GM21447 (cell line): ENCODE measurements at regions not wholly inside any gene's neighbourhood (a gene's known extent, or its start where the extent isn't known, plus 50 kb on each side); places are given as distances from the start of the nearest gene placed in this dataset.
"Not testable (repeated sequence)": the region's sequence is repeated elsewhere in the genome, so short reads cannot be mapped to it uniquely, and the experiment has no call there.

Experiments
- ATAC-seq: cut with Tn5 transposase; IDR thresholded peaks from one replicate; pipeline ENCODE4 v1.9.1; 2021; ENCODE audit not compliant: unreplicated experiment

DNA sequence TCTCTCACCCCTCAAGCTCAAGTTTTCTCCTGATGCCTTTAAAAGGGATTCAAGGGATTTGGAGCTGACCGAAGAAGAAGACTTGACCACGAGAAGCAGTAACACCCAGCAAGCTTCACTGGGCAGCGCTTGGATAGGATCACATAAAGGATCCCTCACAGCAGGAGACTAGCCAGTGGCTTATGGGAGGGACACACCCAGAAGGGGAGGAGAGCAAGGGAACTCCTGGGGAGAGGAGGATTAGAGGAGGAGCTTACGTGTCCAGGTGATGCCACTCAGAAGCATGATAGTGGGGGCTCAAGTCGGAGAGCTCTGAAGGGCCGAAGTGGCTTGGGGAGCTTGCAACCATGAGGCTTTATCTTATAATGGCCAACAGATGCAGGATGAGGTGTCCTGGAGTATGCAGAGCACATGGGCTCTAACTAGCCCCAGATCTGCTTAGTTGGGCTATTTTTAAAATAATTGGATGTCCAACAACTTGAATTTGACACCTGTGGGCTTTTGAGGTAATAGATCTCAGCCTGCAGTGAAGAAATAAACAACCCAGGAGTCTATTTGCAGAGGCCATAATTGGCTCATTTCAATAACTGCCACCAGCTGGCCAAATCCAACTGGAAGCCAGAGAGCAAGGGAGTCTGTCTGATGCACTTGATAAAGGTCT is 137.9 kb upstream of the EXOC2 start:
- no peak for ATAC-seq

- no peak for ATAC-seq
These were observed 136.7 kb upstream of the EXOC2 start for GRCh38 chr6:829656-830055.

DNA sequence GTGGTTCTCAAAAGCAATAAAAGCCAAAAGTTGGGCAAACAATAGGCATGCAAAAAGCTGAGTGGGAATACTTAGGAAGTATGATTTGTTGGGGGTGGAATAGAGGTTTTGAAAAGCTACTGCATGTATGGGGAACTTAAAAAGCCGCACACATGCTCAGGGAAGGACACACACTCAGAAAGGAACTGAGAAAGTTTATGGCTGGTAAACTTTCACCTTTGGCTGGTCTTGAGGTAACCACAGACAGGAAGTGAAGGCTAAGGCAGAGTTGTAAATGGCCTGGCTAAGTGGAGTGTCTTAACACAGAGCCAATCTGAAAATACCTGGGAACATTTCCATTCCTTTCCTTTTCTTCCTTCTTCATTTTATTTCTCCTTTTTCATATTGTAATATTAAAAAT is 134.5 kb upstream of the EXOC2 start:
- no peak for ATAC-seq

DNA sequence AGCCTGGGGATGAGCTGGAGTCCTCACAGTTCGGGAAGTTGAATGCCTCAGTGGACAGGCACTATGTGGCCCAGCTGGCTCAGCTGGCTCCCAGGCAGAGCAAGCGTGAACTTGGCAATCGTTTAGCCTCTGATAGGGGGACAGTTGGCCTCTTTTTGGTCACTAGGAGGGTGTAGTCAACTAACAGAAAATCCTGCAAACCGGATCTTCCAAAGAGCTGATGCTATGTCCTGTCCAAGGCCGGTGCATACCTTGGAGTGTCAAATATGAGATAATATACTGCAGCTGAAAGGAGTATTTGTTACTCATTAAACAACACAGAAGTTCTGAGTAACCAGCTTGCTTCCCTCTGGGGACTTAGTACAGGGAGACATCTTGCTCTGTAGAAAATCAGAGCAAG is 126.2 kb upstream of the EXOC2 start:
- no peak for ATAC-seq

GRCh38 chr6:818196-818595 is 125.3 kb upstream of the EXOC2 start:
- ATAC-seq: no peak

GRCh38 chr6:816510-817084 is 123.7 kb upstream of the EXOC2 start:
- no peak for ATAC-seq

- no peak for ATAC-seq
These were observed 122.4 kb upstream of the EXOC2 start for GRCh38 chr6:815348-815738.

DNA sequence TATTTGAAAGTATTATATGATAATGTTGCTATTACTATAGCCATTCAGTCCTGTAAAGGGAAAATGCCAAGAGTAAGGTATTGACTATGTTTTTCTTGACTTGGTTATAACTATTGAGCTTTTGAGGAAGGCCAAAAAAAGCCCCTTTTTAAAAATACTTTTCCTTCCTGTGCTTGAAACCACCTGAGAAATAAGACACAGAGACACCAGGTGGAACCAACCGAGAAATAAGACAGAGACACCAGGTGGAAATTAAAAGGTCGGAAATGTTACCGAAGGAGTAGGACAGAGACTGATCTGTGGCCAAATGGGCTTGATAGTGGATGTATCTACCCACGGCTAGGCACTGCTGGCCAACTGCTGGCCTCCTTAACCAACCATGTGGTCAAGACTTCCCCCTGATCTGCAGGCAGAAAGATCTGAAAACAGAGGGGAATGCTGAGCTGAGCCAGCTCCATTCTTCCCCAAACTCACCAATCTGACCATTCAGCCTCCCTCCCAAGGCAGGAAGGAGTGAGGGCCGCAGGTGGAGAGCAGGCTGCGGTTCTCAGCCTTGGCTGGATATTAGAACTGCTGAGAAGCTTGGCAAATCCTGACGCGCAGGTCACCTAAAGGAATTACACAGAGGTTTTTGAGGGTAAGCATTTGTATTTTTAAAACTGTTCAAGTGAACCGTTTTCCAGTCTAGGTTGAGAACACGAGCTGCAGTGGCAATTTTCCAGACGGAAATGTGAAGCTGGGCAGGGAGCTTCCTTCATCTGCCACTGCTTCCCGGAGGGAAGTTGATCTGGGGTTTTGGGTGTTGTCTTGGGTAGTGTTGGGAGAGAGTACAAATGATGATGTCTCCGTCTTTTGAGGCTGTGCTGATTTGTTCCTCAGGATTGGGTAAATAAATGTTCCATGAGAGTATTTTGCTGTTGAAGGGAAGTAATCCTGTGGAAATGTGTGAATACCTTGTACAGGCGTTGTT is 121.7 kb upstream of the EXOC2 start:
- ATAC-seq: no peak

DNA sequence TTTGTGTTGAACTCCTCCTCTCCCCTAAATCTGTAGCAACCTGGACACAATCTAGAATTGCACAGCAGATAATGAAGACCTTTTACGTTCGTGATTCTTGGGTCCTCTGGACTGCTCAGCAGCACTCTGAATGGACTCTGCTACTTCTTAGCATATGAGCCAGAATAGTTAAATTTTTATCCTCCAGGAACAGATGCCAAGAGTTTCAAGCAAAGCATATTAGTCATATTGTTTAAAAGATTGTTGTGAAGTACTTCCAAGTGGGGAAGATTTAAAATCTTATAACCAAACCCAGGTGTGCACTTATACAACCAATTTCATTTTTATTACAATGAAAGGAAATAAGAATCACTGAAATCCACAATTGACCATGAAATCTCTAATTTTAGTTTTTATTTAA is 118.9 kb upstream of the EXOC2 start:
- no peak for ATAC-seq

- no peak for ATAC-seq
These were observed 118.3 kb upstream of the EXOC2 start for GRCh38 chr6:811191-811590.

DNA sequence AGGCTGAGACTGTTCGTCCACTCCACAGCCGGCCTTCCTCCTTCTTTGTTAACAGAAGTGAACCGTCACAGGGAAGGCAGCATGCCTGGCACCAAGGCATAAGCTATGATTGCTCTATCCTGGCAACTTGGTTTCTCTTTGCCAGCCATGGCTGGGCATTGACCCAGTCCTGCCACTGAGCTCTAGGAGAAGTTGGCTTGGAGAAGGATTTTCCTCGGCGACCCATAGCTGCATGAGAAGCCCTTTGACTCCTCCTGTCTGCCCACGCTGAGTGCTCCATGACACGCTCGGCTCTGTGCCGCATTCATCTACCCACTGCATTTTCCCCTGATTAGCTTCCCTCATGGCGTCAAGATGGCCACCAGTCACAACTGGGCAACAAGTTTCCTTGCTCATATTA is 111.8 kb upstream of the EXOC2 start:
- ATAC-seq: no peak

DNA sequence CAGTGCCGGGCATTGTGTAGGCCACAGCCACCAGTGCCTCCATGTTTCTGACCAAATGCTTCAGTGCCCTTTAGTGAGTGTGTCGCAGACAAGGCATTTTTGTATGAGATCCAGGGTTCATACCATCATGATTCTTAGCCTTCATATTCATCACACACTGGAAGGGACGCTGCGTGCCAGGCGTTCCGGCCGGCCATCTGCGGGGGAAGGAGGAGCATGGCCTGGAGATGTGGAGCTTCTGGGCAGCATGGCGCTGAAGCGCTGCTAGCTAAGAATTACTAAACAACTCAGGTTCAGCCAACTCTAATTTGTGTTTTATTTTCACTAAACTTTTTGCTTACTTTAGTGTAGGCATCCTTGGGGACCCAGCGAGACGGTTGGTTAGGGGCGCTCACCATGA is 111.4 kb upstream of the EXOC2 start:
- ATAC-seq: no peak

DNA sequence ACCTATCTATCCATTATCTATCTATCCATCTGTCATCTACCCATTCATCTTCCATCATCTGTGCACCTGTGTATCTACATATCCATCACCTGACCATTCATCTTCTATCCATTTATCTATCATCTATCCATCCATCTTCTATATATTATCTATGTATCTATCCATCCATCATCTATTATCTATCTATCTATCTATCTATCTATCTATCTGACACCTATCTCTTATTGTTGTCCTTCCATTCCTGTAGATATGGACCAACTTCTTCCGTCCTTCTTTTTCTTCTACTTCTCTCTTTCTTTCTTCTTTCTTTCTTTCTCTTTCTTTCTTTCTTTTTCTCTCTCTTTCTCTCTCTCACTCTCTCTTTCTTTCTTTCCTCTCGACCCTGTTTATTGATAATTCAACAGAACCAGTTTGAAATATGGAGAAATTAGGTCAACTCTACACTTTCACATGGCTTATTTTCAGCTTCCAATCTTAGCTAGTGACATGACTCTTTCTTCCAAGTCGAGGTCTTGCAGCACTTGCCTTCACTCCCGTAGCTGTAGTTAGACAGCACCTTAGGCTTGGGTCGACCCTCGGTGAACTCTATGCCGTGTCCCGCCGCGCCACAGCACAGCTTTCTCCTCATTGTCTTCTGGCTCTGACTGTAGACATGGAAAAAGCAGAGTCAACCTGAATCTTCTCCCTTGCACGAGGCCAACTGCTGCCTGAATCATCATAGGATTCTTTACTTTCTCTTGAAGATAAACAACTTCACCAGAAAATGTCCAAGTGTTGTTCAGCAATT is 110.4 kb upstream of the EXOC2 start:
- no peak for ATAC-seq

DNA sequence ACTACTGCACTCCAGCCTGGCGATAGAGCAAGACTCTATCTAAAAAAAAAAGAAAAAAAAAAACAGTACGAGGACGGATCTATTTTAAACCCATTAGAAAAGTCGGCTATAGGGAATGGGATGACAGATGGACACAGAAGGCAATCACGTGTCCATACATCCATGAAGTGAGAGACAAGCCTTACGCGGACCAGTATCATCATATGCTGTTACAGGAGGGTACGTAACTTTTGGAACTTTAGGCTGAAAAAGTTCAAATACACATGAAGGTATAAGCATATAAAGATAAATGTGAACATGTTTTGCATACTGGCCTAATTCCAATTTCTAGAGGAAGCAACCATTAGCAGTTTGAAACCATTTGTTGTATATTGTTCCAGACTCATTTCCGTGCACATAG is 109.8 kb upstream of the EXOC2 start:
- no peak for ATAC-seq

- ATAC-seq: not testable (repeated sequence)
These were observed 109.3 kb upstream of the EXOC2 start for GRCh38 chr6:802223-802622.

- ATAC-seq: no peak
These were observed 106.8 kb upstream of the EXOC2 start for GRCh38 chr6:799769-800168.

- ATAC-seq: no peak
These were observed 104.6 kb upstream of the EXOC2 start for GRCh38 chr6:797479-798077.

- no peak for ATAC-seq
These were observed 102.2 kb upstream of the EXOC2 start for GRCh38 chr6:795046-795685.

- no peak for ATAC-seq
These were observed 100.3 kb upstream of the EXOC2 start for GRCh38 chr6:793261-793660.

- ATAC-seq: no peak
These were observed 99.7 kb upstream of the EXOC2 start for GRCh38 chr6:792662-793061.
